ENCODE measurements at regions not wholly inside any gene's neighbourhood (a gene's known extent, or its start where the extent isn't known, plus 50 kb on each side); places are given as distances from the start of the nearest gene placed in this dataset.

- no peak for TF ChIP-seq CTCF (IDR thresholded peaks at IDR 0.05)
- TF ChIP-seq POLR2A (IDR thresholded peaks at IDR 0.05; ENCODE audit: low read depth), result no peak
- no peak for TF ChIP-seq POLR2AphosphoS5 (IDR thresholded peaks at IDR 0.05)
- no peak for TF ChIP-seq EP300 (IDR thresholded peaks at IDR 0.05)
Measured at GRCh38 chr9:87307848-87308247, 189.8 kb upstream of the DAPK1 start.

All from esophagus muscularis mucosa (tissue), 4 donors.